CD8-positive, alpha-beta memory T cell (primary cell): ENCODE measurements at regions not wholly inside any gene's neighbourhood (a gene's known extent, or its start where the extent isn't known, plus 50 kb on each side); places are given as distances from the start of the nearest gene placed in this dataset.

Source experiments
- CTCF ChIA-PET: fragments of 350-600 bp; sonication (Branson Sonifier 250); formaldehyde crosslinking; loops from one replicate; lab custom pipeline; 2021; ENCODE audit warnings: antibody characterized with exemption; lab: Charles Lee
- POLR2A ChIA-PET: fragments of 350-600 bp; sonication (Branson Sonifier 250); formaldehyde crosslinking; loops from one replicate; lab custom pipeline; 2021; ENCODE audit warnings: antibody characterized with exemption; lab: Charles Lee
- DNase-seq, 5 donors: peaks; one replicate each; pipeline versions ENCODE4 v3.0.0 to v3.0.0-alpha.2; 2020 to 2022; ENCODE audit warnings: mixed read lengths in 1 of 5
- H3K27ac ChIP-seq: one replicate; pipeline ENCODE4 v1.7.0; 2013; ENCODE audit warnings: low read depth, mild to moderate bottlenecking, low read length, moderate library complexity
- H3K27me3 ChIP-seq: 2 replicates; pipeline ENCODE4 v1.7.0; 2013; ENCODE audit warnings: low read length, mild to moderate bottlenecking; ENCODE audit not compliant: insufficient read depth, poor library complexity, severe bottlenecking
- H3K36me3 ChIP-seq: 2 replicates; pipeline ENCODE4 v1.7.0; 2013; ENCODE audit warnings: mild to moderate bottlenecking, low read length, moderate library complexity; ENCODE audit not compliant: insufficient read depth
- H3K4me1 ChIP-seq: 2 replicates; pipeline ENCODE4 v1.7.0; 2013; ENCODE audit warnings: mild to moderate bottlenecking, low read length, moderate library complexity; ENCODE audit not compliant: insufficient read depth
- H3K4me3 ChIP-seq: 2 replicates; pipeline ENCODE4 v1.7.0; 2013; ENCODE audit warnings: mild to moderate bottlenecking, low read length
- H3K9me3 ChIP-seq: 2 replicates; pipeline ENCODE4 v1.7.0; 2013; ENCODE audit warnings: mild to moderate bottlenecking, low read length
- H3K27ac Mint-ChIP-seq, 8 donors: one replicate each; pipeline ENCODE4 v1.8.0; 2020 to 2021; ENCODE audit warnings: mixed read lengths in 8 of 8, mild to moderate bottlenecking in 6 of 8, inconsistent platforms in 3 of 8, moderate library complexity in 3 of 8
- H3K27me3 Mint-ChIP-seq, 2 donors: one replicate each; pipeline ENCODE4 v1.8.0; 2020 to 2021; ENCODE audit warnings: mixed read lengths in 2 of 2, mild to moderate bottlenecking in 1 of 2, moderate library complexity in 1 of 2
- H3K36me3 Mint-ChIP-seq, 3 donors: one replicate each; pipeline ENCODE4 v1.8.0; 2020 to 2021; ENCODE audit warnings: mixed read lengths in 3 of 3, inconsistent platforms in 1 of 3, mild to moderate bottlenecking in 1 of 3
- H3K4me1 Mint-ChIP-seq, 3 donors: one replicate each; pipeline ENCODE4 v1.8.0; 2020 to 2021; ENCODE audit warnings: mixed read lengths in 3 of 3, inconsistent platforms in 1 of 3, mild to moderate bottlenecking in 1 of 3
- H3K4me3 Mint-ChIP-seq, 7 donors: one replicate each; pipeline ENCODE4 v1.8.0; 2020 to 2021; ENCODE audit warnings: mixed read lengths in 7 of 7, mild to moderate bottlenecking in 6 of 7, moderate library complexity in 4 of 7, inconsistent platforms in 2 of 7
- H3K9me3 Mint-ChIP-seq, 5 donors: one replicate each; pipeline ENCODE4 v1.8.0; 2020 to 2022; ENCODE audit warnings: mixed read lengths in 5 of 5, mild to moderate bottlenecking in 3 of 5, moderate library complexity in 2 of 5, inconsistent platforms in 1 of 5

GRCh38 chr6:11366934-11367637, 134.6 kb upstream of the NEDD9 start:
- no peak for DNase-seq
- Histone ChIP-seq H3K27ac (peak overlapping the region; percentile 60), H3K36me3 (no peaks in the 10 kb centered on the region), H3K9me3 (no peaks in the 10 kb centered on the region), H3K4me1 (peaks cover 28% of the 10 kb centered on the region), H3K4me3 (no peak overlapping the region), H3K27me3 (no peaks in the 10 kb centered on the region)
- Mint-ChIP-seq H3K27ac (peak overlapping the region; percentile 8 to 90 (median 82)), H3K4me1 (peaks cover 67 to 92% (median 89%) of the 10 kb centered on the region in 3 donors), H3K36me3 (peaks cover 9 to 43% (median 28%) of the 10 kb centered on the region in 3 donors), H3K4me3 (peak overlapping the region; percentile 16 to 91 (median 60)), H3K9me3 (peaks cover 0 to under 1% (median 0%) of the 10 kb centered on the region in 5 donors), H3K27me3 (no peaks in the 10 kb centered on the region)
- POLR2A ChIA-PET, result interaction anchor here (1.6 kb wide), 2 partner anchors 13 to 15 kb away, joined by 5 read pairs; no protein-coding TSS in a partner anchor
- CTCF ChIA-PET, result interaction anchor here (1.3 to 1.5 kb wide), 3 partner anchors 14 to 100 kb away, joined by 3 to 5 read pairs (median 3); no protein-coding TSS in a partner anchor

DNA sequence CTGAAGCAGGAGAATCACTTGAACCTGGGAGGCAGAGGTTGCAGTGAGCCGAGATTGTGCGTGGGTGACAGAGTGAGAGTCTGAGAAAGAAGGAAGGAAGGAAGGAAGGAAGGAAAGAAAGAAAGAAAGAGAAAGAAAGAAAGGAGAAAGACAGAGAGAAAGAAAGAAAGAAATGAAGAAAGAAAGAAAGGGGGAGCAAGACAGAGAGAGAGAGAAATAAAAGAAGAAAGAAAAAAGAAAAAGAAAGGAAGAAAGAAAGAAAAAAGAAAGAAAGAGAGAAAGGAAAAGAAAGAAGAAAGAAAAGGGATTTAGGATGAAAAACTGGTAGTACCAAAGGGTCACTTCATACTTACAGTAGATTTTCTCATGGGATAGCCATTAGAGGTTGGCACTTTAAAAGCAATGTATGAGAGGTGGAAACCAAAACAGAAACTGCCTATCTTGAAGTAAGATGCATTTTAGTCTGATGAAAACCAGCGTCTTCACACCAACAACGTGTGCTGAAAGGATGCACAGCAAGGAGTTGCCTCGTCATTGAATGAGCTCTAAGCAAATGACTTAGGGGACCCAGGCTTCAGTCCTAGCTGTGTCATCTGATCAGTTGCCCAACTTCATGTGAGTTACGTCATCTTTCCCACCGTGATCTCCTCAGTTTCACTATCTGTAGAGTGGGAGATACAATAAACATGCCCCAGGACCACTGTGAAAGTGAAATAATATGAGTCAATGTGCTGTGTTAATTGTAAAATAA, 133.9 kb upstream of the NEDD9 start:
- Histone ChIP-seq H3K27me3 (no peaks in the 10 kb centered on the region), H3K4me1 (peaks cover 28% of the 10 kb centered on the region), H3K27ac (peak overlapping the region; percentile 60), H3K36me3 (no peaks in the 10 kb centered on the region), H3K9me3 (no peaks in the 10 kb centered on the region), H3K4me3 (no peak overlapping the region)
- H3K27me3 Mint-ChIP-seq, result no peaks in the 10 kb centered on the region
- CTCF ChIA-PET, result interaction anchor here (1.3 to 1.5 kb wide), 3 partner anchors 15 to 99 kb away, joined by 3 to 5 read pairs (median 3); no protein-coding TSS in a partner anchor
- H3K9me3 Mint-ChIP-seq, result no peaks in the 10 kb centered on the region
- POLR2A ChIA-PET, result interaction anchor here (1.6 kb wide), 2 partner anchors 14 to 16 kb away, joined by 5 read pairs; no protein-coding TSS in a partner anchor
- H3K27ac Mint-ChIP-seq, result peak overlapping the region; percentile 65 to 90 (median 84)
- DNase-seq, result peak in 4 of 5 donors; percentile 31 to 63 (median 40)
- H3K4me1 Mint-ChIP-seq, result peaks cover 71 to 95% (median 93%) of the 10 kb centered on the region in 3 donors
- peaks cover 15 to 49% (median 30%) of the 10 kb centered on the region in 3 donors for H3K36me3 Mint-ChIP-seq
- peak overlapping the region in 6 of 7 donors; percentile 46 to 91 (median 63) for H3K4me3 Mint-ChIP-seq

- Mint-ChIP-seq H3K27me3 (no peaks in the 10 kb centered on the region), H3K36me3 (peaks cover 26 to 51% (median 37%) of the 10 kb centered on the region in 3 donors), H3K27ac (peak overlapping the region in 6 of 8 donors; percentile 52 to 84 (median 68)), H3K4me1 (peaks cover 74 to 95% (median 92%) of the 10 kb centered on the region in 3 donors), H3K9me3 (no peaks in the 10 kb centered on the region), H3K4me3 (no peak overlapping the region)
- ChIA-PET POLR2A (no interaction called here), CTCF (interaction anchor here (1.0 kb wide), 1 partner anchor 259 kb away, joined by 3 read pairs; no protein-coding TSS in a partner anchor)
- Histone ChIP-seq H3K36me3 (no peaks in the 10 kb centered on the region), H3K27me3 (no peaks in the 10 kb centered on the region), H3K27ac (no peak overlapping the region), H3K4me3 (no peak overlapping the region), H3K4me1 (peaks cover 28% of the 10 kb centered on the region), H3K9me3 (no peaks in the 10 kb centered on the region)
- no peak for DNase-seq
These were observed 132.5 kb upstream of the NEDD9 start for GRCh38 chr6:11364971-11365397.

DNA sequence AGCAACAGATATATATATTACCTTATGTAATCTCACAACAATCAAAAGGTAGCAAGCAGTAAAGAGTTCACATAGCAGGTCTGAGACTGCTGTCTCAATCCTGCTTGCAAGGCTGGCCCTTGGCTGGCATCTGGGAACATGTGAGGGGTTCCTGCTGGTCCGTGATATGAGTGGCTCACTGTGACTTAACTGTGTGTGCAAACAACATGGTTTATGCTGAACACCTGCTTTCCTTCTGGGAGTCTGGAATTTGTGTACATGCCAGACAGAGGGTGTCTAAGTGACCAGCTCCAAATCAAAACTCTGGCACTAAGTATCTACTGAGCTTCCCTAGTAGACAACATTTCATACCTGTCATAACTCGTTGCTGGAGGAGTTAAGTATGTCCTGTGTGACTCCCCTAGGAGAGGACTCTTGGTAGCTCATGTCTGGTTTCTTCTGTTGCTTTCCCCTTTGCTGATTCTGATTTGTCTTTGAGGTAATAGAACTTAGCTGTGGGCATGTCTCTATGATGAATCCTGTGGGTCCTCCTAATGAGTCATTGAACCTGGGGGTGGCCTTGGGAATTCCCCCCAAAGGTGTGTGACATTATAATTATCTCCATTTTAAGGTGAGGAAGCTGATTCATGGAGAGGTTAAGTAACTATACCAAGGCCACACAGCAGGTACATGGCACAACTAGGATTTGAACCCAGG, 131.6 kb upstream of the NEDD9 start:
- CTCF ChIA-PET, result interaction anchor here (0.8 to 1.0 kb wide), 2 partner anchors 10 to 258 kb away, joined by 3 read pairs; no protein-coding TSS in a partner anchor
- peak overlapping the region in 5 of 8 donors; percentile 3 to 61 (median 38) for H3K27ac Mint-ChIP-seq
- H3K9me3 Mint-ChIP-seq, result no peaks in the 10 kb centered on the region
- H3K36me3 Mint-ChIP-seq, result peaks cover 33 to 58% (median 44%) of the 10 kb centered on the region in 3 donors
- peaks cover 77 to 97% (median 92%) of the 10 kb centered on the region in 3 donors for H3K4me1 Mint-ChIP-seq
- no peak for DNase-seq
- Histone ChIP-seq H3K4me3 (no peak overlapping the region), H3K27ac (no peak overlapping the region), H3K4me1 (peaks cover 28% of the 10 kb centered on the region), H3K9me3 (no peaks in the 10 kb centered on the region), H3K36me3 (no peaks in the 10 kb centered on the region), H3K27me3 (no peaks in the 10 kb centered on the region)
- POLR2A ChIA-PET, result interaction anchor here (0.9 kb wide), 1 partner anchor 15 kb away, joined by 4 read pairs; no protein-coding TSS in a partner anchor
- no peak overlapping the region for H3K4me3 Mint-ChIP-seq
- H3K27me3 Mint-ChIP-seq, result no peaks in the 10 kb centered on the region

DNA sequence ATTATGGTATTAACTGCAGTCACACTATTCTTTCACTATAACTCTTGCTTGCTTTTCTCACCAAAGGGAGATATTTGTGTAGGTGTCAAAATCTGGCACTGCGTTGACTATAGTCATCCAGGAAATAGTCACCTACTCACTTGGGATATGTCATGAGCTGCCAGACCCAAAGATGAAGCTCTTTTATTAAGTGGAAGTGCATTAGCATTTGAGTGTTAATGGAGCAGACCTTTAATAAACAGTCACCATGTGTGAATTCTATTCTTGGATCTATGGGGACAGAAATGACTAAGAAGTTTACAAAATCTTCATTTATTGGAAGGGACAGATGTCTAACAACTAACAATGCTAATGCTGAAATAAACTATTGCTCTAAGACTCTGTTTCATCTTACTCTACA, 130.1 kb upstream of the NEDD9 start:
- Mint-ChIP-seq H3K27me3 (no peaks in the 10 kb centered on the region), H3K27ac (peak overlapping the region in 2 of 8 donors; percentile 5 to 91), H3K36me3 (peaks cover 39 to 66% (median 48%) of the 10 kb centered on the region in 3 donors), H3K4me3 (no peak overlapping the region), H3K9me3 (no peaks in the 10 kb centered on the region), H3K4me1 (peaks cover 76 to 95% (median 89%) of the 10 kb centered on the region in 3 donors)
- no peaks in the 10 kb centered on the region for H3K36me3 ChIP-seq
- ChIA-PET POLR2A (no interaction called here), CTCF (interaction anchor here (1.0 kb wide), 1 partner anchor 16 kb away, joined by 3 read pairs; no protein-coding TSS in a partner anchor)
- H3K27me3 ChIP-seq, result no peaks in the 10 kb centered on the region
- no peak for DNase-seq
- no peak overlapping the region for H3K27ac ChIP-seq
- no peak overlapping the region for H3K4me3 ChIP-seq
- no peaks in the 10 kb centered on the region for H3K9me3 ChIP-seq
- peaks cover 18% of the 10 kb centered on the region for H3K4me1 ChIP-seq

DNA sequence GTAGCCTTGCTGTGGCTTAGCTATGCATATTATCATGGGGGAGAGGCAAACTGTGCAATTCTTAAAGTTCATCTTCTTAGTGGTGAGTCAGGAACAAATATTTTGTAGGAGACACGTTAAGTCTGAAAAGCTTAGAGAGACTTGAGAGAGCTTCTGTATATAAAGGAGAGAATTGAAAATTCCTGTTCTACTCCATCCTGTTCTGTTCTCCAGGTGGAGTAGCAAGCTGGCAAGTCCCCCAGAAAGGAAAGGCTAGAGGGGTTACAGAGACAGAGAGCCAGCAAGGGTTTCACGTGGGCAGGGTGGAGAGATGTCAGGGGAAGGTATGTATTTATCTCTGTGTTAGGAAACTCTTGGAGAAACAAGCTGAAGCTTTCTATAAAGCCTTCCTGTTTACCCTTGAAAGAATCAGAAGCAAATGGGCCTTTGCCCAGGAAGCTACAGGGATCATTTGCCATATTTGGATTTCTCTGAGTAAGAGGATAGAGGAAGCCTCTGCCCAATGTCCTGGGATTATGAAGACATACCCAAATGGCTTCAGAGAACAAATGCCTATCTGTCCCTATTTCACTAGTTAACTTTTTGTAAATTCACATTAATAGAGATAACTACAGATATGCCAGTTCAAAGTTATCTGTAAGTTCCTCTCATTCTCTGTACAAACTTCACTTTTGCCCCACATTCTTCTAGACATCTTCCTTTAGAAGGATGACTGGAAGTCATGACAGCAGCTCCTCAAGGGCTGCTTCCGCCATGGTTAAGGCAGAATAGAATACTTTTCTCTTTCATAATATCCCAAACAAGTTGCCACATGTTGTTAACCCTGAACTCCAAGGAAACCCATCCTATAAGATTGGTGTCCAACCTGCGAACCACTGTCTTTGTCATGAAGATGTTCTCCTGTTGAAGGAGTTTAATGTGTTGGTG, 126.7 kb upstream of the NEDD9 start:
- Mint-ChIP-seq H3K4me1 (peaks cover 79 to 95% (median 90%) of the 10 kb centered on the region in 3 donors), H3K4me3 (peak overlapping the region in 1 of 7 donors; percentile 29), H3K27ac (peak overlapping the region in 2 of 8 donors; percentile 1 to 48), H3K27me3 (no peaks in the 10 kb centered on the region), H3K9me3 (no peaks in the 10 kb centered on the region), H3K36me3 (peaks cover 47 to 68% (median 49%) of the 10 kb centered on the region in 3 donors)
- no peaks in the 10 kb centered on the region for H3K9me3 ChIP-seq
- no peaks in the 10 kb centered on the region for H3K36me3 ChIP-seq
- no peaks in the 10 kb centered on the region for H3K27me3 ChIP-seq
- CTCF ChIA-PET, result no interaction called here
- H3K4me1 ChIP-seq, result peaks cover 24% of the 10 kb centered on the region
- POLR2A ChIA-PET, result interaction anchor here (0.6 kb wide), 1 partner anchor 127 kb away, joined by 3 read pairs; the partner anchor contains the start of gene NEDD9
- no peak overlapping the region for H3K27ac ChIP-seq
- no peak overlapping the region for H3K4me3 ChIP-seq
- no peak for DNase-seq
